NCI-H146 treated with DMSO at 0.1 percent for 48 hours (cell line): ENCODE measurements at regions not wholly inside any gene's neighbourhood (a gene's known extent, or its start where the extent isn't known, plus 50 kb on each side); places are given as distances from the start of the nearest gene placed in this dataset.

Experiments used
- DNase-seq: peaks from one replicate; lab custom pipeline; 2025; ENCODE audit not compliant: unreplicated experiment; lab: John Stamatoyannopoulos, UW

DNA sequence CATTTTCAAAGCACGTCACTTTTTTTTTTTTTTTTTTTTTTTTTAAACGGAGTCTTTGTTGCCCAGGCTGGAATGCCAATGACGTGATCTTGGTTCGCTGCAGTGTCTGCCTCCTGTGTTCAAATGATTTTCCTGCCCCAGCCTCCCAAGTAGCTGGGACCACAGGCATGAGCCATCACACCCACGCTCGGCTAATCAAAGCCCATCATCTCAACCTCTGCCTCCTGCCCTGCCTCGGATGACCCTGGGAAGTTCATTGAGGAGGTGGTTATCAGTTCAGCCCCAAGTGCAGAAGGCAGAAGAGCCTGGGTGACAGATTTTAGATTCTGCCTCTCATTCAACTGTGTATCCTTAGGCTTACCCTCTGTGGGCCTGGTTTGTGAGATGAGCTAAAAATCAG, 484.9 kb upstream of the EEF2KMT start:
- no peak for DNase-seq

DNA sequence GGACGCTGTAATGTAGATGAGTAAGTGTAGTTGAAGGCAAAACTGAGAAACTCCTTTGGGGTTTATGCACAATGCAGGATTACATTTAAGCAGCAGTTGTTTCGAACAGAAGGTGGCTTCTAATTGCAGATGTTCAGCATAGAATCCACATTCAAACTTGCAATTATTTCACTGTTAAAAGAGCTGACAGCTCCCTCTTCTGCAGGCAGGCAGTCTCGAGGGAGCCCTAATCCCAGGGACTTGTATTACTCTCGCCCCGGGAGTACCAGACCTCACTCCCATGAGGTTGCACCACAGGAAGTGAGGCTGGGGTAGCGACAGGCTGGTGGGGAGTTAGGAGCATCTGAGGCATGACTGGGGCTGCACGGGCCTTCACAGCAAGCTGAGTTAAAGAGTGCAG, 484.3 kb upstream of the EEF2KMT start:
- no peak for DNase-seq

DNA sequence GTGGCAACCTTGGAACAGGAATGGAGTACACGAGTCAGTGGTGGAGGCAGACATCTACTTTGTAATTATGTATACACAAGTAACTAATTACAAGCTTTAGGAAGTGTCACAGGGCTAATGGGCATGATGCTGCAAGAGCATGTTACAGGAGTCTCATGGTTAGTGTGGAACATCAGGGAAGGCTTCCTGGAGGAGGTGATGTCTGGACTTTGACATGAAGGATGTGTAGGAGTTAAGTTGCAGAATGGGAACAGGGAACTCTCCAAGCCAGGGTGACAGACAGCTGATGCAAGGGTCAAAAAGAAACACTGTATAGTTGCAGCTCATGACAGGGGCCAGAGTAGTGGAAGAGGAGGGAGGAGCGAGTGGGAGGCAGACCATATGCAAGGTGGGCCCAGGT, 483.8 kb upstream of the EEF2KMT start:
- DNase-seq, result no peak

DNA sequence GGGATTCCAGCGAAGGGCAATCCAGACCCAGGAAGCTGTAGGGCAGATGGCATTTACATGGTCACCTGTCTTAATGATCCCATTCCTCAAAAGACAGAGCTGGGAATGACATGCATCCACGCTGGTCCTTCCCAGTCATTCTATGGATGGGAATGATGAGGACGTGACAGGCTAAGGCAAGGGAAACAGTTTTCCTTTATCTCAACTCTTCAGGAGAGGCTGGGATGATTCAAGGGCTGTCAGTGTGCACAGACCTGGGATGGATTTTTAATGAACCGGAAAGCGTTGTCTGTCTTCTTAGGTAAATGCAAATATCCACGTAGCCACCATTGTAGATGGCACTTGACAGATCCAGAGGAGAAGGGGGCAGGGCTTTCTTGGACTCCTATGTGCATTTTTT, 483.2 kb upstream of the EEF2KMT start:
- DNase-seq, result no peak

DNA sequence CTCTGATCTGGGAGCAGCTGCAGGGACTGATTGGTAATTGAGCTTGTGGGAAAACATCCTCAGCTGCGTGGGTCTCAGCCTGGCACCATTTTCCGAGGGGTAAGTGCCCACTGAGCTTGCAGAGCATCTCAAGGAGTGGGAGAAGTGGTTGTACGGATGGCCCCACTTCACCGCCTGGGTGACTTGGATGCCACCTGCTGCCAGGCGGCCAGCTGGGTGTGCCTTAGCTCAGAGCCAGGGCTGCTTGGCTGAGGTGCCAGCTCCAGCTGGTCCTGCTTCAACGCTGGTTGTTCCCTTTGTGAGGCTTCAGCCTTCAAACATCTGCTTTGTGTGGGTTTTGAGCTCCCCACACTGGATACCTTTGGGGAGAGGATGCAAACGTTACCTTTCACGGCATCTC, 482.7 kb upstream of the EEF2KMT start:
- DNase-seq, result no peak

DNA sequence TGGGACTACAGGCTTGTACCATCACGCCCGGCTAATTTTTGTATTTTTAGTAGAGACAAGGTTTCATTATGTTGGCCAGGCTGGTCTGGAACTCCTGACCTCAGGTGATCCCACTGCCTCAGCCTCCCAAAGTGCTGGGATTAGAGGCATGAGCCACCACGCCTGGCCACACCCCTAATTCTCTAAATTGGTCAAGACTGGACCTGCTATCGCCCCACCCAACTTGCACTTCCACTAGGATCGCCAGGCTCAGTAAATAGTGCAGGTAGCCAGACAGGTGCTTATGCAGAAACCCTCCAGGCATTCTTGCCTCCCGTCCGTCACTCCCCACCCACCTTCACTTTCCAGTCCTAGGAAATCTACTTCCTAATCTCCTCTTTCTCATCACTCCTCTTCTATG, 481.4 kb upstream of the EEF2KMT start:
- DNase-seq, result no peak

DNA sequence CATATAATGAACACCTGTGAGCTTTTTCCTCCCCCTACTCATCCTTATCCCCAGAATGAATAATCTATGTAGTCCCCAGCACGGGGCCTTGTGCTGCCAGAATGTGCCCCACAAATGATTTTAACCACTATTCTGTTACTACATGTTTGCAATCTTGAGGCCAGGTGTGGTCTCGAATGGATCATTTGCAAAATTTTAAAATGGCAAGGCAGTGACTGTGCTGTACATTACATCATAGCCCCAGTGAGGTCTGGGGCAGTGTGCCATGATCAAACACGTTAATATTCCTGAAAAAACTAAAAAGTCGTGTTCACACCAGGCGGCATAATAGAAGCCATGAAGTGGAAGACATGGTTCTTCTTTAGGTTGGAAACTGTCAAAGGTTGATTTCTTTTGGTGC, 479.9 kb upstream of the EEF2KMT start:
- no peak for DNase-seq

DNA sequence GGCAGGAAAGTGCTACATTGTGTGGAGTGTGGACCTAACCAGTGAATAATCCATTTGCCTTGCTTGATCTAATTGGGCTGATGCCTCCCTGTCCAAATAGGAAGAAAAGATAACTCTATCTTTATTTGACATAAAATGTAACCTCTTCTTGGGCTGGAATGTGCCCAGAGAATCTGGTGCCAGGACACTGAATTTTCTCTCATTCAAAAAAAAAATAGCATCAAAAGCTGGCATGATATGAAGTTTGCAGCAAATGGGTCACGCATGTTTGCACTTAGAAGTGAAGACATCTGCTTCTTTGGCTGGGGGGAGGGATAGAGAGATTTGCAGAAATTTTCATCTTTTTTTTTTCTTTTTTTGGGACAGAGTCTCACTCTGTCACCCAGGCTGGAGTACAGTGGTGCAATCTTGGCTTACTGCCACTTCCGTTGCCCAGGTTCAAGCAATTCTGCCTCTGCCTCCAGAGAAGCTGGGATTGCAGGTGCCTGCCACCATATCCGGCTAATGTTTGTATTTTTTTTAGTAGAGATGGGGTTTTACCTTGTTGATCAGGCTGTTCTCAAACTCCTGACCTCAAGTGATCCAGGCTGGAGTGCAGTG, 478.2 kb upstream of the EEF2KMT start:
- DNase-seq, result no peak

DNA sequence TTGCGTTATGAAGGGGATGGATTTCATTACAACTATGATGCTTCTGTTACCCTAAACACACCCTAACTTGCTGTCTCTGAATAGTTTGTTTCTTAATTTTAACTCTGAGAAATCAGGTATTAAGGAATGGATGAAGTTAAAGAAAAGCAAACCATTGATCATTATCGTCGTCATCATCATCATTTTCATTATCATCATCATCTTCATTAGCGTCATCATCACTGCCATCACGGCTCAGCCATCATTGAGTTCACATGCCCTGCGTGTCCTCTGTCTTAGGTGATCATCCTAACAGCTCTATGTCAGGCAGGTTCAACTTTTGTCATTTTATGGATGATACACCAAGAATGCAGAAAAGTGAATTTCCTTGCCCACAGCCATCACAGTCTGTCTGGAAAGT, 477.5 kb upstream of the EEF2KMT start:
- no peak for DNase-seq

DNA sequence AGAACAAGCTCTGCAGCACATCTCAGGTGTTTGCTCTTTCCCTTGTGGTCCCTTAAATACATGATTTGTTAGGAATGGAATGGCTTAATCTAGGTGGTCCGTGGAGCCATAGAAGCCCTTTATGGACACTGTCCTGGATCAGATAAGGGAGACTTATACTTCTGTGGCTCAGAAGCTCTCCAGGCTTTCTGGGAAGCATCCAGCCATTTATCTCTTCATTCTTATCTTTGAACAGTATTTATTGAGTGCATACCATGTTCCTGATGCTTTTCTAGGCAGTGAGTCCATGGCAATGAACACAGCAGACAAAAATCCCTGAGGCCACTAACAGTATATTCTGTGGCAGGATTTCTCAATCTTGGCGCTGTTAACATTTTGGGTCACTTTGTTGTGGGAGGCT, 474.5 kb upstream of the EEF2KMT start:
- DNase-seq, result no peak

DNA sequence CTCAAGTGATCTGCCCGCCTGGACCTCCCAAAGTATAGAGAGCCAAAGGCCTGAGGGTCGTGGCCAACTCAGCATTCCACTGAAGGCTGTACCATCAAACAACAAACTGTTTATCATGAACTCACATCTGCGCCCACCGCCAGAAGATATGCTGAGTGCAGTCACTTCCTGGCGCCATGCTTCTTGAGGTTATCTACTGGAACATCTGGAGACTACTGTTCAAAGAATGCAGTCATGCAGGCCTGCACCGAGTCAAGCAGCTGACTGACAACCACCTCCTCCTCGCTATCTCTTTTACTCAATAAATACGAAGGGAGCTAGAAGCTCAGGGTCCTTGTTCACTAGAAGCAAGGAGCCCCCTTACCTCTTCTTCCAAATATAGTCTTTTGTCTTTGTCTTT, 473.9 kb upstream of the EEF2KMT start:
- DNase-seq, result no peak

DNA sequence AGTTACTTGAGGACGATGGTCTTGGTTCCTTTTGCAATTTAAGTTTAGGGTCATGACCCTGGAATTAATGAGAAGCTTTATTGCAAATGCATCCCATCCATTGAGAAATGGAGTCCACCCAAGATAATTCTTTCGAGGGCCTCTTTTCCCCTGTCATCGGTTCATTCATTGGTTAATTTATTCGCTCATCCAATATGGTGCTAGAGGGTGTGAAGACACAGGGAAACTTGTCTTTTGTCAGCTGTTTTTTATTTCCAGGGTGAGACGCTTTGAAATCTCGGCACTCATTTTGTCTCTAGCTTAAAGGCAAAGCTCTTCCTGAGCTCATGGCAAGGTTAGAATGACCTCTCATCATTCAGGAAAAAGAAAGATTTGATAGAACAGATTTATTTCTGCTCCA, 464.2 kb upstream of the EEF2KMT start:
- DNase-seq, result no peak

DNA sequence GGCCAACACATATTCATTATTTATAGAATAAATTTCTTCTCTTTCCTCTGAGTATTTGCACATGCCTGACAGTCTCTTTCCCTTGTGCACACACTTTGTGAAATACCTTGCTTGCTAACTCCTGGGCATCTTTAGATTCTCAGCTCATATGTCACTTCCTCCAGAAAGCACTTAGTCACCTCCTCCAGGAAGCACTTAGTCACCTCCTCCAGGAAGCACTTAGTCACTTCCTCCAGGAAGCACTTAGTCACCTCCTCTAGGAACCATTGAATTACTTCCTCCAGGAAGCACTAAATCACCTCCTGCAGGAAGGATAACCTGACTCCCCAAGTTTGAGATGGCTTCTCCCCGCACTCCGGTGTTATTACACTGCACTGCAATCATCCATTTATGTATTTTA, 462.5 kb upstream of the EEF2KMT start:
- DNase-seq, result no peak

DNA sequence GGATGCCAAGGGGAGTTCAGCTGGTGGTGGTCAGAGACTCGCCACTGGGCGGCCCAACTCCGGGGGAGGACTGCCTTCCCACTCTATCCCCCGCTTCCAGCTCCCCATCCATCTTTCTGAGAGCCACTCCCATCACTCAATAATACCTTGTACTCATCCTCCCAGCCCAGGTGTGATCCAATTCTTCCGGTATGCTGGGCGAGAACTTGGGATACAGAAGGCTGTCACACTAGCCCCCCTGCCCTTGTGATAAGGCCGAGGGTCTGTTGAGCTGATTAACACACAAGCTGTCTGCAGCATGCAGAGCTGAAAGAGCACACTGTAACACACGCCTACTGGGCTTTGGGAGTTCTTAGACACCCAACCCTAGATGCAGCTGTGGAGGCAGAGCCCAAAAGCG, 460.4 kb upstream of the EEF2KMT start:
- no peak for DNase-seq

DNA sequence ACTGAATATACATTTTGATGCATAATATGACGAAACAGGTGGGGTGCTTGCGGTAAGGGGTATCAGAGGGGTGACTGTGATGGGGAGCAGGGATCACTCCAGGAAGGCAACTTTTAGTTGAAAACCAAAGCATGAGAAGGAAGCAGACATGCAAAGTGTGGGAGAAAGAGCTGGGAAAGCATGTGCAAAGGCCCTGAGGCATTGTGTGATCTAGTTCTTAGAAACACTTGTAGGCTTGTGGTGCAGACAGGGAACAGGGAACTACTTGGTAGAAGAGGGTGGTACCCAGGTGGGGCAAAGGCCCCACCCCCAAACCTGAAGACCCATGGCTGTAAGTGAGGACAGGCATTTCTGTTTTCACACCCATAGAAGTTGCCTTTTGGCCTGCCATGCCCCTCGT, 459.9 kb upstream of the EEF2KMT start:
- no peak for DNase-seq

DNA sequence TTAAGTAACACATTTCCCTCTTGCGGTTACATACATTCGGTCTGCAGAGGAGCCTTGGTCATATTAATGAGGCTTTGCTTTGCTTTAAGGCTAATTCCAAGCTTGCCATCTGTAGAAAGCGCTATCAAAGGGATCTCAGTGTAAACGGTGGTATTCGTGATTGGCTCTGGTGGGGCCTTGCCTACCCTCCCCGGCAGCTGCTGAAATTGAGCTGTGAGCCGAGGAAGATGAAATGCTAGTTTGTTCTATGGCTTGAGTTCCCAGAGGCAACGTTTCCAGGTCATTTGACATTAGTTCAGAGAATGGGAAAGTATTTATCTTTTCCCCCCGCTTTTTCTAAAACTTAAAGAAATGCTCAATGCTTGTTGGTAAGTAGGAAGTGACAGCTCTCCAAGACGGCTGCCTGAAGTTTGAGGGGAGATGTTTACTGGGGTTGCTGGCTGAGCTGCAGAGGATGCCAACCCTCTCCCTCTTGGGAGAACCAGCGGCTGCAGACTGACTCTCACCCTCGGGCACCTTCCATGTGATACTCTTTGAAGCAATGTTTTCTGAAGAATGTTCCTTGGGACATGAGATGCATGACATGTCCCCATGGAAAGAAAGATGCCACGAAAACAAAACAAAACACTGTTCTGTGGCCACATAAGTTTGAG, 458.7 kb upstream of the EEF2KMT start:
- no peak for DNase-seq

DNA sequence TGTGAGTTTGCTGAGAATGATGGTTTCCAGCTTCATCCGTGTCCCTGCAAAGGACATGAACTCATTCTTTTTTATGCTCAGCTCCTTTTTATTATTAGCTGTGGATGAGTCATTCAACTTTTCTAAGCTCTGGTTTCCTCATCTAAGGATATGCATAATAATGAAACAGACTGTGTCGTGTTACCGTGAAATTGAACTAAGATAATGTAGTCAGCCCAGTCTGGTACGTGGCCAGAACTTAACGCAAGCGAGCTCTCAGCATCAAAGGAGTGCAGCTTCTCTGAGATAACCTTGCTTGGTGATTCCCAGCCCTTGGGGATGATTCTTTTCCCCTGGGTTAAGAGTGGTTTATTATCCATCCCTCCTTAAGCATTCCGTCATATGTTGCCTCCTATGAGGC, 454.3 kb upstream of the EEF2KMT start:
- DNase-seq, result no peak

DNA sequence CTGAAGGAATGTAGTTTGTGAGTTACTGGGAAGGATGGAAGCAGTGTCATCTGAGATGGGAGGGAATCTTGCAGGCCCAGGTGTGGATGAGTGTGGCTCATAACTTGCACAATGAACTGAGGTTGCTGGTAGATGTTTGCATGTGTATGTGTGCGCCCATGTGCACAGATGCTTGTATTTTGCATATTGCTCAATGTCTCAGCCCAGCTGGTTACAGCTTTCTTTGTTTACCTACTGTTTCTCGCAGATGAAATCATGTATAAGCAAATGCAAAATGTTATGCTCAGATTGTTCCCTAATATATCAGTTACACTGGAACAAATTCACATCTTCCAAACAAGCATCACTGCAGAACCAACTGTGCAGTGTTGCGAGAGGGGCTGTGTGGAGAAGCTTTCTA, 452.2 kb upstream of the EEF2KMT start:
- DNase-seq, result no peak

DNA sequence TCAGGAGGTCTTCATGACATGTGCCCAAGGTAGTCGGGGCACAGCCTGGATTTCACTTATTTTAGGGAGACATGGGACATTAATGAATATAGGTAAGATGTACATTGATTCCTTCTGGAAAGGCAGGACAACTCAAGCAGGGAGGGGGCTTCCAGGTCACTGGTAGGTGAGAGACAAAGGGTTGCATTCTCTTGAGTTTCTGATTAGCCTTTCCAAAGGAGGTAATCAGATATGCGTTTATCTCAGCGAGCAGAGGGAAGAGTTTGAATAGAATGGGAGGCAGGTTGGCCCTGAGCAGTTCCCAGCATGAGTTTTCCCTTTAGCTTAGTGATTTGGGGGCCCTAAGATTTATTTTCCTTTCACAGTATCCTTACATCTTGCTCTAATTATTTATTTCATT, 443.8 kb upstream of the EEF2KMT start:
- no peak for DNase-seq

DNA sequence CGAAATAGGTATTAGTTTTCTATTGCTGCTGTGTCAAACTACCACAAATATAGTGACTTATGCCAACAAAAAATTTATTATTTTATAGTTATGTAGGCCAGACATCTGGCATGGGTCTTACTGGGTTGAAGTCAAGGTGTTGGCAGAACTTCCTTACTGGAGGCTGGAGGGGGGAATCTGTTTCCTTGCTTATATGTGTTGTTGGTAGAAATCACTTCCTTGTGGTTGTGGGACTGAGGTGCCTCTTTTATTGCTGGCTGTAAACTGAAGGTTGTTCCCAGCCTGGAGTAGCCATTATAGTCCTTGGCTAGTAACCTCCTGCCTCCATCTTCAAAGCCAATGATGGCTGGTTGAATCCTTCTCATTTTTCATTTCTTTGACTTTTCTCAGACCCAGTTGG, 439.8 kb upstream of the EEF2KMT start:
- DNase-seq, result no peak

DNA sequence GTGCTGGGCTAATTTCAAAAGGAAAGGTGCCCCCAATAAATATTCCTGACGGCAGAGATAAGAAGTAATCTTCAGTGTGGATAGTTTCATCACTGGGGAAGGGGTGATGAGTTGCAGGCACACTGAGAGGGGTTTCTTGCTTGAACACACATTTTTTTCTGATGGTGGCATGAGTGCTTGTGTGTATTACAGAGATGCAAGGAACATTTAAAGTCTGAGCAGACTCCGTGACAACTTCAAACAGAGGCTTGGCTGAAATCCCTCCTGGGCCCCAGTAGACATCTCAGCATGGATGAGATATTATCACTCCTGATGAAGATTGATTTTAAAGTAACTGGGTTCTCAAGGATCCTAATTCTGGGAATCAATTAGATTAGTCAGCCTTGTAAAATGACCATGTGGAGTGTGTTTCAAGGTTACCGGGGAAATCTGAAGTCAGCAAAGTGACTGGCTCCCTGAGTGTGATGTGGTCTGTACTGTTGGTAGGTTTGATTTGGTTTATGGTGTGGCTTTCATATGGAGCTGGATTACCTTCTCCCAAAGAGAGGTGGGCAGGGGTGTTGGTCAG, 435.8 kb upstream of the EEF2KMT start:
- DNase-seq, result no peak

DNA sequence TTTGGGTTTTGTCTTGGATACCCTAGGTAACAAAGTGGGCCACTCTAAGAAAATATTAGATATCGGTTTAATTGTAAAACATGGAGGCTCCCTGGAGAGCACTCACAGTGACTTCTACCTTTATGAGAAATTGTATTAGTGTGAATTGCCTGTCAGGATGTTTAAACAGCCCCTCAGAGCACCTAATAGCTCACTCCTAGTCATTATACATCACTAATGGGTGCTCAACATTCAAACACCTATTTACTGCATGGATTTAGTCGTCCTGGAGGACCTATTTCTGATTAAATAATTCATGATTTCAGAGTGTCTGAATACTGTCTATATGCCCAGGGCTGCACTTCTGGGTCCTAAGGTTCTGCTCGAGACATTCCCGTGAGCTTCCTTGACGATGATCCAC, 430.2 kb upstream of the EEF2KMT start:
- no peak for DNase-seq

DNA sequence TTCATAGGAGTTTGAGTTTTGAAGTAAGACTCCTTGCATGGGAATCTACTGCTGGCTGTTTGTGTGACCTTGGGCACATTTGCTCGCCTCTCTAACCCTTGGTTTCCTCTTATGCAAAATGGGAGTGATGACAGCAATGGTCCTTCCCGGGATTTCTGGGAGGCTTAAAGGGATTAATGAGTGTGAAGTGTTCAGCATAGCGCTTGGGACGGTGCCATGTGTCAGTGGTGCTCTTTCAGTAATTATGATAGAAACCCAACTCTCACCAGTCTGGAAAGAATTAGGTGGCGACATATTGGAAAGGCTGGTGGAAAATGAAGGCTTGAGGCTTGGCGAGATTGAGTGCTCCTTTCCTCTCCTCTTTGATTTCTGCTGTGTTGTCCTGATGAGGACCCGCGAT, 429.2 kb upstream of the EEF2KMT start:
- DNase-seq, result no peak
